Spleen (tissue), 7 donors: ENCODE measurements at regions not wholly inside any gene's neighbourhood (a gene's known extent, or its start where the extent isn't known, plus 50 kb on each side); places are given as distances from the start of the nearest gene placed in this dataset.

Experiments
- POLR2A ChIP-seq, 3 donors: fragments of 450-650 bp; IDR thresholded peaks; one replicate each; pipeline ENCODE4 v1.5.1; 2017; ENCODE audit warnings: antibody characterized with exemption in 3 of 3, mild to moderate bottlenecking in 1 of 3
- TF ChIP-seq, protein P1 (sequence below), 11 experiments: fragments of 200-600 bp in 7 of 11; fragments of 450-650 bp in 4 of 11; sonication (generic) in 4 of 11; IDR thresholded peaks in 8 of 11; conservative IDR thresholded peaks in 3 of 11; 1 replicate in 7 of 11; 2 replicates in 4 of 11; pipeline versions ENCODE4 v1.4.0 to v1.8.0; 2016 to 2021; ENCODE audit warnings: antibody characterized with exemption in 11 of 11, inconsistent platforms in 4 of 11, mild to moderate bottlenecking in 1 of 11
- donor health status: DM: no; HTN: no; CAD: no; lungs with moderate emphysema.
- donor health status: DM: no; HTN: no; CAD: no.
- donor health status: DM: no; HTN: no; CAD: no.

GRCh38 chr3:170802164-170803151 is 67.5 kb downstream of the RPL22L1 start:
- TF ChIP-seq, protein P1, sequence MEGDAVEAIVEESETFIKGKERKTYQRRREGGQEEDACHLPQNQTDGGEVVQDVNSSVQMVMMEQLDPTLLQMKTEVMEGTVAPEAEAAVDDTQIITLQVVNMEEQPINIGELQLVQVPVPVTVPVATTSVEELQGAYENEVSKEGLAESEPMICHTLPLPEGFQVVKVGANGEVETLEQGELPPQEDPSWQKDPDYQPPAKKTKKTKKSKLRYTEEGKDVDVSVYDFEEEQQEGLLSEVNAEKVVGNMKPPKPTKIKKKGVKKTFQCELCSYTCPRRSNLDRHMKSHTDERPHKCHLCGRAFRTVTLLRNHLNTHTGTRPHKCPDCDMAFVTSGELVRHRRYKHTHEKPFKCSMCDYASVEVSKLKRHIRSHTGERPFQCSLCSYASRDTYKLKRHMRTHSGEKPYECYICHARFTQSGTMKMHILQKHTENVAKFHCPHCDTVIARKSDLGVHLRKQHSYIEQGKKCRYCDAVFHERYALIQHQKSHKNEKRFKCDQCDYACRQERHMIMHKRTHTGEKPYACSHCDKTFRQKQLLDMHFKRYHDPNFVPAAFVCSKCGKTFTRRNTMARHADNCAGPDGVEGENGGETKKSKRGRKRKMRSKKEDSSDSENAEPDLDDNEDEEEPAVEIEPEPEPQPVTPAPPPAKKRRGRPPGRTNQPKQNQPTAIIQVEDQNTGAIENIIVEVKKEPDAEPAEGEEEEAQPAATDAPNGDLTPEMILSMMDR (IDR thresholded peaks at IDR 0.05 in 8 of 11, conservative IDR thresholded peaks at IDR 0.05 in 3 of 11), result no peak
- no peak for TF ChIP-seq POLR2A (IDR thresholded peaks at IDR 0.05)
